HepG2 (cell line): ENCODE measurements at regions not wholly inside any gene's neighbourhood (a gene's known extent, or its start where the extent isn't known, plus 50 kb on each side); places are given as distances from the start of the nearest gene placed in this dataset.

Experiments used
- ATAC-seq: fragments of 200-7000 bp; cut with Tn5 transposase; 3 replicates; pipeline ENCODE4 v1.9.1; 2020; ENCODE audit warnings: mild to moderate bottlenecking, moderate library complexity
- BruUV-seq: library from RNA; stranded (reverse); fragments of 400-500 nt; replicated peaks from 2 replicates; lab custom pipeline; 2021; lab: Mats Ljungman, UMichigan
- CTCF ChIA-PET: fragments of 300-600 bp; formaldehyde crosslinking; extraction: SDS; loops from one replicate; lab custom pipeline; 2021; ENCODE audit warnings: low total read pairs, inconsistent platforms, low intra/inter-chr PET ratio; lab: Yijun Ruan, JAX
- POLR2A ChIA-PET: fragments of 350-600 bp; sonication (Branson Sonifier 250); formaldehyde crosslinking; loops from one replicate; lab custom pipeline; 2020; ENCODE audit warnings: antibody characterized with exemption, inconsistent platforms; lab: Yijun Ruan, JAX
- DNase-seq: peaks from one replicate; pipeline ENCODE4 v3.0.0-alpha.2; 2015; ENCODE audit warnings: low spot score
- FAIRE-seq: peaks from 3 replicates; lab custom pipeline; 2011; peaks lifted over from hg19 to GRCh38; lab: Jason Lieb, UNC
- H2AFZ ChIP-seq: one replicate; pipeline ENCODE4 v1.6.1; 2011; ENCODE audit warnings: low read length, inconsistent platforms
- H3K27ac ChIP-seq: fragments of 300-600 bp; 3 replicates; pipeline ENCODE4 v1.8.0; 2011; ENCODE audit warnings: mixed run types, mild to moderate bottlenecking, mixed read lengths, low read length, inconsistent platforms; ENCODE audit not compliant: insufficient read depth; ENCODE audit errors: extremely low read length
- H3K27me3 ChIP-seq, 2 experiments: fragments of 200-600 bp in 1 of 2; 2 replicates in 1 of 2; 3 replicates in 1 of 2; pipeline versions ENCODE4 v1.6.0 to v1.8.0; 2011; ENCODE audit warnings: low read length in 2 of 2, mild to moderate bottlenecking in 2 of 2, moderate library complexity in 2 of 2, inconsistent platforms in 1 of 2; ENCODE audit not compliant: insufficient read depth in 2 of 2, control insufficient read depth in 1 of 2
- H3K36me3 ChIP-seq, 2 experiments: fragments of 200-600 bp in 1 of 2; replicated peaks in 1 of 2; 2 replicates in 1 of 2; 3 replicates in 1 of 2; pipeline versions ENCODE4 v1.5.1 to v1.8.0; 2011; ENCODE audit warnings: low read length in 2 of 2, inconsistent platforms in 1 of 2; ENCODE audit not compliant: insufficient read depth in 2 of 2, control insufficient read depth in 1 of 2
- H3K4me1 ChIP-seq: 2 replicates; pipeline ENCODE4 v1.5.1; 2012; ENCODE audit warnings: low read length, inconsistent platforms; ENCODE audit not compliant: insufficient read depth
- H3K4me2 ChIP-seq: 2 replicates; pipeline ENCODE4 v1.6.0; 2011; ENCODE audit warnings: low read depth, low read length, inconsistent platforms
- H3K4me3 ChIP-seq, 3 experiments: fragments of 200-600 bp in 1 of 3; sonication (generic), shearing (Covaris generic) in 1 of 3; replicated peaks in 1 of 3; 2 replicates each; pipeline ENCODE4 v1.5.1; 2011 to 2016; ENCODE audit warnings: low read length in 3 of 3, inconsistent platforms in 2 of 3, low read depth in 2 of 3, mild to moderate bottlenecking in 2 of 3, control low read depth in 1 of 3, mixed read lengths in 1 of 3; ENCODE audit not compliant: insufficient read depth in 1 of 3
- H3K79me2 ChIP-seq: one replicate; pipeline ENCODE4 v1.6.1; 2011; ENCODE audit warnings: low read length, inconsistent platforms; ENCODE audit not compliant: insufficient read depth
- H3K9ac ChIP-seq: 2 replicates; pipeline ENCODE4 v1.6.0; 2011; ENCODE audit warnings: mild to moderate bottlenecking, low read depth, low read length, inconsistent platforms; ENCODE audit not compliant: insufficient read depth
- H3K9me3 ChIP-seq: 2 replicates; pipeline ENCODE4 v1.5.1; 2012; ENCODE audit warnings: mild to moderate bottlenecking, low read length
- H4K20me1 ChIP-seq: 2 replicates; pipeline ENCODE4 v1.6.0; 2011; ENCODE audit warnings: inconsistent platforms, mild to moderate bottlenecking, low read length, moderate library complexity; ENCODE audit not compliant: insufficient read depth
- FOXK2 ChIP-seq: fragments of 450-650 bp; IDR thresholded peaks from 2 replicates; pipeline ENCODE4 v1.6.1; 2016
- HMGXB4 ChIP-seq, 2 experiments: sonication (generic) in 1 of 2; formaldehyde crosslinking in 1 of 2; IDR thresholded peaks; 2 replicates each; pipeline versions ENCODE4 v1.4.0 to v1.6.1; 2018 to 2020; ENCODE audit warnings: missing genetic modification reagents in 2 of 2, borderline replicate concordance in 1 of 2, low read depth in 1 of 2, mild to moderate bottlenecking in 1 of 2, missing biosample characterization in 1 of 2
- HNF1A ChIP-seq, 2 experiments: sonication (generic) in 1 of 2; formaldehyde crosslinking in 1 of 2; IDR thresholded peaks; 2 replicates each; pipeline versions ENCODE4 v1.4.0 to v1.6.1; 2016 to 2020; ENCODE audit warnings: borderline replicate concordance in 1 of 2, low read depth in 1 of 2, mild to moderate bottlenecking in 1 of 2, missing genetic modification reagents in 1 of 2
- MAFG ChIP-seq: sonication (generic); formaldehyde crosslinking; IDR thresholded peaks from 2 replicates; pipeline ENCODE4 v1.5.1; 2020; ENCODE audit warnings: mild to moderate bottlenecking, missing genetic modification reagents
- MAFK ChIP-seq, 2 experiments: IDR thresholded peaks in 1 of 2; conservative IDR thresholded peaks in 1 of 2; 2 replicates each; pipeline ENCODE4 v1.6.1; 2011; ENCODE audit warnings: improper control_type of control experiment in 2 of 2, low read length in 2 of 2
- SALL2 ChIP-seq: sonication (generic); formaldehyde crosslinking; IDR thresholded peaks from 2 replicates; pipeline ENCODE4 v1.8.1; 2023; ENCODE audit warnings: mild to moderate bottlenecking, missing genetic modification reagents, inconsistent platforms
- SP2 ChIP-seq: sonication (generic); formaldehyde crosslinking; IDR thresholded peaks from 2 replicates; pipeline ENCODE4 v1.5.1; 2020; ENCODE audit warnings: mild to moderate bottlenecking, missing genetic modification reagents
- ZBTB46 ChIP-seq: sonication (generic); formaldehyde crosslinking; IDR thresholded peaks from 2 replicates; pipeline ENCODE4 v1.4.0; 2020; ENCODE audit warnings: mild to moderate bottlenecking, missing genetic modification reagents, borderline replicate concordance
- ZFP62 ChIP-seq: sonication (generic); formaldehyde crosslinking; IDR thresholded peaks from 2 replicates; pipeline ENCODE4 v1.4.0; 2020; ENCODE audit warnings: missing genetic modification reagents
- ZNF597 ChIP-seq: sonication (generic); formaldehyde crosslinking; IDR thresholded peaks from 2 replicates; pipeline ENCODE4 v1.5.0; 2020; ENCODE audit warnings: missing genetic modification reagents
- ZNF616 ChIP-seq: sonication (generic); formaldehyde crosslinking; IDR thresholded peaks from 2 replicates; pipeline ENCODE4 v1.5.0; 2020; ENCODE audit warnings: low read depth, mild to moderate bottlenecking, missing genetic modification reagents
- ZNF747 ChIP-seq: sonication (generic); formaldehyde crosslinking; IDR thresholded peaks from 2 replicates; pipeline ENCODE4 v1.8.1; 2023; ENCODE audit warnings: missing genetic modification reagents, mild to moderate bottlenecking, borderline replicate concordance
- WGBS: methylation state at CpG from one replicate; pipeline ENCODE4 v1.1.6; 2017; ENCODE audit warnings: low lambda C conversion rate; 5-methylcytosine and 5-hydroxymethylcytosine counted together
- in situ Hi-C: cut with HindIII; loops from 2 replicates; pipeline ENCODE4 v1.10.0; 2017; ENCODE audit warnings: low pct_unique_long_range_greater_than_20kb; ENCODE audit not compliant: extremely low pct_ligation_motif_present
- intact Hi-C: fragments of 100-400 bp; cut with micrococcal nuclease; formaldehyde crosslinking; loops from one replicate; pipeline ENCODE4 v1.10.0; 2022; ENCODE audit not compliant: unreplicated experiment

GRCh38 chr9:12908895-12909294 lies 134.1 kb downstream of the LURAP1L start:
- CTCF ChIA-PET: no interaction called here
- Histone ChIP-seq H3K4me2 (no peak overlapping the region), H3K4me3 (no peak overlapping the region), H3K9ac (no peak overlapping the region), H3K27ac (no peak overlapping the region), H3K9me3 (no peaks in the 10 kb centered on the region), H4K20me1 (no peaks in the 10 kb centered on the region), H2AFZ (no peak overlapping the region), H3K79me2 (no peaks in the 10 kb centered on the region), H3K36me3 (no peaks in the 10 kb centered on the region), H3K27me3 (no peaks in the 10 kb centered on the region)
- ATAC-seq (no peak), DNase-seq (no peak)
- intact Hi-C loops (no loop called here), in situ Hi-C loops (no loop called here)
- TF ChIP-seq SALL2 (CRISPR knock-in tag) (no peak), ZFP62 (no peak), SP2 (CRISPR knock-in tag) (no peak), MAFG (CRISPR knock-in tag) (no peak), ZNF747 (no peak), MAFK (conservative IDR thresholded peaks at IDR 0.05 in 1 of 2, IDR thresholded peaks at IDR 0.05 in 1 of 2; ENCODE audit: low read length in 2 of 2) (no peak), ZNF597 (CRISPR knock-in tag) (no peak), HNF1A (IDR thresholded peaks at IDR 0.05; ENCODE audit: low read depth) (no peak), HNF1A (CRISPR knock-in tag; IDR thresholded peaks at IDR 0.05; ENCODE audit: borderline replicate concordance) (no peak), ZBTB46 (CRISPR knock-in tag) (no peak), ZNF616 (no peak), HMGXB4 (CRISPR knock-in tag; IDR thresholded peaks at IDR 0.05; ENCODE audit: borderline replicate concordance in 1 of 2, low read depth in 1 of 2) (no peak), FOXK2 (no peak)
- TF ChIP-seq, all 625 proteins: peak for 0
- H3K4me1 ChIP-seq: no peaks in the 10 kb centered on the region
- 29% methylated on average over 3 of the region's 3 CpGs for WGBS
- POLR2A ChIA-PET: no interaction called here
- BruUV-seq: no TSS peak
- no peak for FAIRE-seq
